ENCODE measurements at regions not wholly inside any gene's neighbourhood (a gene's known extent, or its start where the extent isn't known, plus 50 kb on each side); places are given as distances from the start of the nearest gene placed in this dataset.

- TF ChIP-seq CREB5 (CRISPR knock-in tag; IDR thresholded peaks at IDR 0.05; ENCODE audit: low read depth) (no peak), ARNTL (CRISPR knock-in tag; IDR thresholded peaks at IDR 0.05; ENCODE audit: borderline replicate concordance, low read depth) (no peak), RARB (CRISPR knock-in tag; IDR thresholded peaks at IDR 0.05) (no peak), CSDC2 (CRISPR knock-in tag; IDR thresholded peaks at IDR 0.05) (no peak), ZFP30 (CRISPR knock-in tag; IDR thresholded peaks at IDR 0.05) (no peak), PATZ1 (CRISPR knock-in tag; IDR thresholded peaks at IDR 0.05; ENCODE audit: borderline replicate concordance) (no peak), SNAI2 (CRISPR knock-in tag; IDR thresholded peaks at IDR 0.05) (no peak), TSHZ2 (CRISPR knock-in tag; IDR thresholded peaks at IDR 0.05) (no peak), ISL1 (CRISPR knock-in tag; IDR thresholded peaks at IDR 0.05) (no peak), ZNF565 (CRISPR knock-in tag; conservative IDR thresholded peaks at IDR 0.05; ENCODE audit: low read depth) (no peak), GLIS3 (CRISPR knock-in tag; IDR thresholded peaks at IDR 0.05) (no peak), TCF4 (CRISPR knock-in tag; IDR thresholded peaks at IDR 0.05; ENCODE audit: borderline replicate concordance) (no peak)
Measured at GRCh38 chr15:98241032-98241554, 280.6 kb downstream of the ARRDC4 start.
